ENCODE measurements at regions not wholly inside any gene's neighbourhood (a gene's known extent, or its start where the extent isn't known, plus 50 kb on each side); places are given as distances from the start of the nearest gene placed in this dataset.

GRCh38 chr19:30269638-30270037 lies 102.5 kb upstream of the ZNF536 start:
- no peak overlapping the region for H3K18ac ChIP-seq (ENCODE audit: low read depth, low read length)
- intact Hi-C loops (cut with micrococcal nuclease), result no loop called here
- H3K4me3 ChIP-seq (ENCODE audit: insufficient read depth, low read depth, low read length), result no peak overlapping the region
- peaks cover 8% of the 10 kb centered on the region for H3K9me3 ChIP-seq (ENCODE audit: control insufficient read depth, insufficient read depth, low read length)
- H4K91ac ChIP-seq (ENCODE audit: insufficient read depth, low read depth, low read length), result no peak overlapping the region
- no peak overlapping the region for H3K4me2 ChIP-seq (ENCODE audit: low read depth, low read length)
- no peak overlapping the region for H3K56ac ChIP-seq (ENCODE audit: extremely low read depth, insufficient read depth, low read length)
- no peak overlapping the region for H2BK120ac ChIP-seq (ENCODE audit: low read depth, low read length)
- no peak overlapping the region for H4K8ac ChIP-seq (ENCODE audit: low read depth in 2 of 2, low read length in 2 of 2)
- H2BK20ac ChIP-seq (ENCODE audit: low read depth, low read length), result no peak overlapping the region
- TF ChIP-seq BHLHE40 (IDR thresholded peaks at IDR 0.05; ENCODE audit: low read depth, low read length) (no peak), MAFK (IDR thresholded peaks at IDR 0.05; ENCODE audit: low read depth, low read length) (no peak), CEBPB (IDR thresholded peaks at IDR 0.05; ENCODE audit: low read depth, low read length) (no peak), RCOR1 (IDR thresholded peaks at IDR 0.05; ENCODE audit: insufficient replicate concordance, low read length) (no peak), RAD21 (IDR thresholded peaks at IDR 0.05; ENCODE audit: low read length) (no peak), ELK1 (IDR thresholded peaks at IDR 0.05; ENCODE audit: borderline replicate concordance, low read depth, low read length) (no peak), CHD1 (IDR thresholded peaks at IDR 0.05; ENCODE audit: low read depth, low read length) (no peak), RFX5 (IDR thresholded peaks at IDR 0.05; ENCODE audit: low read depth, low read length) (no peak), POLR2A (IDR thresholded peaks at IDR 0.05; ENCODE audit: low read depth, low read length) (no peak), SMC3 (IDR thresholded peaks at IDR 0.05; ENCODE audit: low read depth, low read length) (no peak), NFE2L2 (IDR thresholded peaks at IDR 0.05; ENCODE audit: low read depth, low read length) (no peak), MXI1 (IDR thresholded peaks at IDR 0.05; ENCODE audit: borderline replicate concordance, low read depth, low read length) (no peak), FOS (IDR thresholded peaks at IDR 0.05; ENCODE audit: low read depth, low read length) (no peak), MAZ (IDR thresholded peaks at IDR 0.05; ENCODE audit: borderline replicate concordance, low read depth, low read length) (no peak)
- TF ChIP-seq, protein P1, sequence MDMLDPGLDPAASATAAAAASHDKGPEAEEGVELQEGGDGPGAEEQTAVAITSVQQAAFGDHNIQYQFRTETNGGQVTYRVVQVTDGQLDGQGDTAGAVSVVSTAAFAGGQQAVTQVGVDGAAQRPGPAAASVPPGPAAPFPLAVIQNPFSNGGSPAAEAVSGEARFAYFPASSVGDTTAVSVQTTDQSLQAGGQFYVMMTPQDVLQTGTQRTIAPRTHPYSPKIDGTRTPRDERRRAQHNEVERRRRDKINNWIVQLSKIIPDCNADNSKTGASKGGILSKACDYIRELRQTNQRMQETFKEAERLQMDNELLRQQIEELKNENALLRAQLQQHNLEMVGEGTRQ (IDR thresholded peaks at IDR 0.05; ENCODE audit: low read depth, low read length), result no peak
- TF ChIP-seq, protein P2, sequence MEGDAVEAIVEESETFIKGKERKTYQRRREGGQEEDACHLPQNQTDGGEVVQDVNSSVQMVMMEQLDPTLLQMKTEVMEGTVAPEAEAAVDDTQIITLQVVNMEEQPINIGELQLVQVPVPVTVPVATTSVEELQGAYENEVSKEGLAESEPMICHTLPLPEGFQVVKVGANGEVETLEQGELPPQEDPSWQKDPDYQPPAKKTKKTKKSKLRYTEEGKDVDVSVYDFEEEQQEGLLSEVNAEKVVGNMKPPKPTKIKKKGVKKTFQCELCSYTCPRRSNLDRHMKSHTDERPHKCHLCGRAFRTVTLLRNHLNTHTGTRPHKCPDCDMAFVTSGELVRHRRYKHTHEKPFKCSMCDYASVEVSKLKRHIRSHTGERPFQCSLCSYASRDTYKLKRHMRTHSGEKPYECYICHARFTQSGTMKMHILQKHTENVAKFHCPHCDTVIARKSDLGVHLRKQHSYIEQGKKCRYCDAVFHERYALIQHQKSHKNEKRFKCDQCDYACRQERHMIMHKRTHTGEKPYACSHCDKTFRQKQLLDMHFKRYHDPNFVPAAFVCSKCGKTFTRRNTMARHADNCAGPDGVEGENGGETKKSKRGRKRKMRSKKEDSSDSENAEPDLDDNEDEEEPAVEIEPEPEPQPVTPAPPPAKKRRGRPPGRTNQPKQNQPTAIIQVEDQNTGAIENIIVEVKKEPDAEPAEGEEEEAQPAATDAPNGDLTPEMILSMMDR (conservative IDR thresholded peaks at IDR 0.05; ENCODE audit: low read depth, low read length), result no peak
- ATAC-seq (ENCODE audit: low read depth) (no peak), DNase-seq (no peak)
- dilution Hi-C loops (cut with HindIII; ENCODE audit: low sequenced_read_pairs, unreplicated experiment), result no loop called here
- no peaks in the 10 kb centered on the region for H3K36me3 ChIP-seq (ENCODE audit: control insufficient read depth, insufficient read depth, low read length)
- H3K79me1 ChIP-seq (ENCODE audit: low read depth in 1 of 2, low read length in 2 of 2), result no peaks in the 10 kb centered on the region
- H3K4me1 ChIP-seq (ENCODE audit: control insufficient read depth, insufficient read depth, low read length), result no peaks in the 10 kb centered on the region
- H3K14ac ChIP-seq (replicated peaks; ENCODE audit: low read depth, low read length), result no peak overlapping the region
- no peak overlapping the region for H3K27ac ChIP-seq (ENCODE audit: insufficient read depth, low read length)
- H3K23ac ChIP-seq (ENCODE audit: low read depth, low read length), result no peak overlapping the region
- in situ Hi-C loops (cut with MboI; ENCODE audit: low sequenced_read_pairs), result no loop called here
- no peaks in the 10 kb centered on the region for H4K20me1 ChIP-seq (ENCODE audit: insufficient read depth, low read length)
- no peak overlapping the region for H4K5ac ChIP-seq (ENCODE audit: low read depth, low read length)
- H2AK9ac ChIP-seq (replicated peaks; ENCODE audit: low read depth, low read length, poor library complexity), result no peak overlapping the region
- ChIA-PET POLR2A (ENCODE audit: unreplicated experiment) (no interaction called here), CTCF (no interaction called here)
- no peak overlapping the region for H2BK5ac ChIP-seq (ENCODE audit: low read depth, low read length, poor library complexity, severe bottlenecking)
- no peak overlapping the region for H3K9ac ChIP-seq (ENCODE audit: low read depth, low read length)
- WGBS, 2 experiments (ENCODE audit: extremely low coverage in 2 of 2, insufficient read length in 1 of 2), result 68% methylated on average over 6 of the region's 9 CpGs; no CpG with 5 or more reads in 1 of the 2 experiments
- H3K4ac ChIP-seq (ENCODE audit: low read depth, low read length), result no peak overlapping the region
- H2AK5ac ChIP-seq (ENCODE audit: low read depth, low read length), result no peak overlapping the region
- H2AFZ ChIP-seq (replicated peaks; ENCODE audit: low read length, poor library complexity), result no peak overlapping the region
- H3K9me1 ChIP-seq (ENCODE audit: insufficient read depth, low read length), result no peaks in the 10 kb centered on the region
- no peak overlapping the region for H2BK15ac ChIP-seq (ENCODE audit: low read depth, low read length)
- no peaks in the 10 kb centered on the region for H3K27me3 ChIP-seq (ENCODE audit: control insufficient read depth, insufficient read depth, low read length)
- BruUV-seq (replicated peaks), result no TSS peak

Measured in IMR-90 (cell line).